ENCODE measurements at regions not wholly inside any gene's neighbourhood (a gene's known extent, or its start where the extent isn't known, plus 50 kb on each side); places are given as distances from the start of the nearest gene placed in this dataset.
"Not testable (repeated sequence)": the region's sequence is repeated elsewhere in the genome, so short reads cannot be mapped to it uniquely, and the experiment has no call there.

DNA sequence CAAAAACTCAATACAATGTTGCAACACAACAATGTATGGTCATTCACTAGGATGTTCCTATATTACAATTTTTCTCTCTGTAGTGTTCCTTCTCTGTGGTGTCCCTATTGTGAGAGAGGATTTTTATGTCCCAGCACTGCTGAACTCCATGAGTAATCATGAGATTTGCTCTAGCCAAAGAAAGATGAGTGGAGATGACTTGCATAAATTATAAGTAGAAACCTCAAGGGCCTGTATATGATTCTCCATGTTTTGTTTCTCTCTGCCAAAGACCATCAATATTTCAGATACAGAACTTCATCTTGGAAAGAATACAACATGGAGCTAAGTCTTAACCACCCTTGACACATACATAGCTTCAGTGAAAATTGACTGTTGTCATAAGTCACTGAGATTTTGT is 579.1 kb downstream of the TMTC2 start:
- no peaks in the 10 kb centered on the region for H3K27me3 Mint-ChIP-seq
- H3K36me3 Mint-ChIP-seq (ENCODE audit: low read depth): no peaks in the 10 kb centered on the region
- no peaks in the 10 kb centered on the region for H3K4me1 Mint-ChIP-seq
- H3K4me3 Mint-ChIP-seq: no peak overlapping the region
- ATAC-seq: no peak
- no peak overlapping the region for H3K27ac Mint-ChIP-seq
- peaks cover 7% of the 10 kb centered on the region for H3K9me3 Mint-ChIP-seq
- DNase-seq: no peak

DNA sequence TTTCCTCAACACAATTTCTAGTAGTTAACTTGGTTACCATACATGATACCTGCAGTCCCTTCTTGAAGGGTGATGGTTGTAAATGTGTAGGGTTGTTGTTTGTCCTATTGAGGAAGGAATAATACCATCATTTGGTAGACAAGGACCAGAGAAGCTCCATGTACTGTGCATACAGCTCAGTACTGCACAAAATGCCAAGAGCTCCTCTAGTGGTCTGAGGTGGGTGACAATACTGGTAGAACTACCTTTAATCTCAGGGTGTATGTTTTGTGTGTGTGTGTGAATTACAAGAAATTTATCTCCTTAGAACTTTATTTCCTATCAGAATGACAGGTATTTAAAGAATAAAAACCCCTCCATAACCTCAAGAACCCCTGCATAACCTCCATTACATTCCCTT is 575.3 kb downstream of the TMTC2 start:
- no peaks in the 10 kb centered on the region for H3K36me3 Mint-ChIP-seq (ENCODE audit: low read depth)
- no peak overlapping the region for H3K4me3 Mint-ChIP-seq
- no peak overlapping the region for H3K27ac Mint-ChIP-seq
- no peak for ATAC-seq
- H3K4me1 Mint-ChIP-seq: no peaks in the 10 kb centered on the region
- no peaks in the 10 kb centered on the region for H3K9me3 Mint-ChIP-seq
- DNase-seq: no peak
- H3K27me3 Mint-ChIP-seq: no peaks in the 10 kb centered on the region

DNA sequence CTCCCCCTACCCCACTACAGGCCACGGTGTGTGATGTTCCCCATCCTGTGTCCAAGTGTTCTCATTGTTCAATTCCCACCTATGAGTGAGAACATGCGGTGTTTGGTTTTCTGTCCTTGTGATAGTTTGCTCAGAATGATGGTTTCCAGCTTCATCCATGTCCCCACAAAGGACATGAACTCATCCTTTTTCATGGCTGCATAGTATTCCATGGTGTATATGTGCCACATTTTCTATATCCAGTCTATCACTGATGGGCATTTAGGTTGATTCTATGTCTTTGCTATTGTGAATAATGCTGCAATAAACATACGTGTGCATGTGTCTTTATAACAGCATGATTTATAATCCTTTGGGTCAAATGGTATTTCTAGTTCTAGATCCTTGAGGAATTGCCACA is 573.4 kb downstream of the TMTC2 start:
- H3K27me3 Mint-ChIP-seq; H3K4me3 Mint-ChIP-seq; H3K27ac Mint-ChIP-seq; H3K9me3 Mint-ChIP-seq; DNase-seq; H3K4me1 Mint-ChIP-seq; ATAC-seq; H3K36me3 Mint-ChIP-seq (ENCODE audit: low read depth): not testable (repeated sequence)

DNA sequence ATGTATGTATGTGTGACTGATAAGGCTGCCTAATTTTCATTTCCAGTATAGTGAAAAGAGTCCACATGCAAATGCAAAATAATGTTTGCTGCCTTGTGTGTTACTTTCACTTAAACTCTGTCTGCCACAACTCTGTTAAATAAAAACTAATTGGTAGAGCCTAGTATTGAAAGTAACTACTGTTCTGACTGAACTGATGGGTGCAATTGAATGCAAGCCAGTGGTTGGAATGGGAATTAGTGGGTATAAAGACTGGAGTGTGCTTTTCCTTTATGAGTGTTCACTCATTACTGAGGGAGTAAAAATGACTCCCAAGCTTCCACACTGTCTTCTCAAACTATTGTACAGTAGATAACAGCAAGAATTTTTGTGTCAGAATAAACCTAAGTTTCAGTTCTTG is 571.0 kb downstream of the TMTC2 start:
- Mint-ChIP-seq H3K9me3 (no peaks in the 10 kb centered on the region), H3K4me3 (no peak overlapping the region), H3K27me3 (no peaks in the 10 kb centered on the region), H3K36me3 (ENCODE audit: low read depth) (no peaks in the 10 kb centered on the region), H3K4me1 (no peaks in the 10 kb centered on the region), H3K27ac (no peak overlapping the region)
- DNase-seq (no peak), ATAC-seq (no peak)

DNA sequence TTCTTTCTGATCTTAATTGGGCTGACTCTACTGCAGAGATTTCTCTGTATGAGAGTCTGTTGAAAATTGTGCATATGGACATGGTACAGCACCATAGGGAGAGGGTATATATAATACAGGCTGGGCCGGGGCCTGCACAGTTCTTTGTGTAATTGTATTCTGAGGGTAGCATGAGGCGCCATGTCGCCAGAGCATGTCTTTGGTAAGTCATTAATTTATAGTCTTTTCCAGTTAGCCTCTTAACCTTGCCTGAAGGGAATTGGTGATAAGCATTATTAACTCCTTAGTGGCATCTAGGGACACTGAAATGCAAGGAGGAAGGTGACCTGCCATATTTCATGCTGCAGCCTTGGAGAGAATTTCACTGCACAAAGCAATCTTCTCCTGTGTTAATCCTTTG is 569.9 kb downstream of the TMTC2 start:
- H3K36me3 Mint-ChIP-seq (ENCODE audit: low read depth): no peaks in the 10 kb centered on the region
- no peak overlapping the region for H3K27ac Mint-ChIP-seq
- H3K4me3 Mint-ChIP-seq: no peak overlapping the region
- no peaks in the 10 kb centered on the region for H3K4me1 Mint-ChIP-seq
- no peak for ATAC-seq
- no peaks in the 10 kb centered on the region for H3K27me3 Mint-ChIP-seq
- no peaks in the 10 kb centered on the region for H3K9me3 Mint-ChIP-seq
- no peak for DNase-seq

DNA sequence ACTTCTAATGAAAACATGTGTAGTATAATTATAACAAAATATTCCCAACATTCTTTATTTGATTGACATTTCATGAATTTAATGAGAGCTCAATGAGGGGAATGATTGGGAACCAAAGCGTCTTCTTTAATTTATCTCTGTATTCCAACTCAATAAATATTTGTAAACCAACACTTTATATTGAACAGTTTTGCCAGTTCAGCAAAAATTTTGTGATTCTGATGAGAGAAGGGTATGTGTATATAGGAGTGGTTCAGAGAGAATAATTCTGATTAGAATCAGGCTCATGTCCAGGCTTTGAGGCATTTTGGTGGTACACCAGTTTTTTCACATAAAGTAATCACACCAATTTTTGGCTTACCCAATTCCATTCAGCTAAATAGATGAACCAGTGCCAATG is 564.2 kb downstream of the TMTC2 start:
- H3K9me3 Mint-ChIP-seq: no peaks in the 10 kb centered on the region

DNA sequence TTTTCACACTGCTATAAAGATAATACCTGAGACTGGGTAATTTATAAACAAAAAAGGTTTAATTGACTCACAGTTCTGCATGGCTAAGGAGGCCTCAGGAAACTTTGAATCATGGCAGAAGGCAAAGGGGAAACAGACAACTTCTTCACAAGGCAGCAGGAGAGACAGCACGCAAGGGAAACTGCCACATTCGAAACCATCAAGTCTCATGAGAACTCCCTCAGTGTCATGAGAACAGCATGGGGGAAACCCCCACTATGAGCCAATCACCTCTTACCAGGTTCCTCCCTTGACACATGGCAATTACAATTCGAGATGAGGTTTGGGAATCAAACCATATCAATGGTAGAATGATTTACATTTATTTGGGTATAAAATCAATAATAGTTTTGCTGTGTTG is 558.5 kb downstream of the TMTC2 start:
- Mint-ChIP-seq H3K36me3 (ENCODE audit: low read depth) (no peaks in the 10 kb centered on the region), H3K27ac (no peak overlapping the region), H3K9me3 (no peaks in the 10 kb centered on the region), H3K4me3 (no peak overlapping the region), H3K27me3 (no peaks in the 10 kb centered on the region), H3K4me1 (no peaks in the 10 kb centered on the region)
- no peak for DNase-seq
- ATAC-seq: no peak

More for the DNA sequence above, 564.2 kb downstream of the TMTC2 start:
- Mint-ChIP-seq H3K27me3 (no peaks in the 10 kb centered on the region), H3K27ac (no peak overlapping the region), H3K4me1 (no peaks in the 10 kb centered on the region), H3K36me3 (ENCODE audit: low read depth) (no peaks in the 10 kb centered on the region), H3K4me3 (no peak overlapping the region)
- ATAC-seq: no peak
- no peak for DNase-seq

DNA sequence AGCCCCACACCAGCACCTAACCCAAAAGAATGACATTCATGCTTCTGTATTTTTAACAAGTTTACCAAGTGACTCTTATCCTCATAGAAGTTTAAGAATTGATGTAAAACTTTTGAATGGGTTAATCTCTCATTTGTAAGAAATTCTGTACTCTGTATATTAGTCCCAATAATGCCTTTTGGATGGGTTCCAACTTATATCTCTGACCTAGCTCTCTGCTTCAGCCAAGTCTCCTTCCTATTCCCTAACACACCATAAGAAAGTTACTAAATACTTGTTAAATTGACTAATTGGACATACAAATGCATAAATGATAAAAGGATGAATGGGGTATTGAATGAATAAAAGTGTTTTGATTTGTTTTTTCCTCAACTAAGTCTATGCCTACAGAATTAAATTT is 557.3 kb downstream of the TMTC2 start:
- H3K4me3 Mint-ChIP-seq: no peak overlapping the region
- H3K4me1 Mint-ChIP-seq: no peaks in the 10 kb centered on the region
- DNase-seq (no peak), ATAC-seq (no peak)
- no peaks in the 10 kb centered on the region for H3K9me3 Mint-ChIP-seq
- H3K27ac Mint-ChIP-seq: no peak overlapping the region
- H3K27me3 Mint-ChIP-seq: no peaks in the 10 kb centered on the region
- H3K36me3 Mint-ChIP-seq (ENCODE audit: low read depth): no peaks in the 10 kb centered on the region

DNA sequence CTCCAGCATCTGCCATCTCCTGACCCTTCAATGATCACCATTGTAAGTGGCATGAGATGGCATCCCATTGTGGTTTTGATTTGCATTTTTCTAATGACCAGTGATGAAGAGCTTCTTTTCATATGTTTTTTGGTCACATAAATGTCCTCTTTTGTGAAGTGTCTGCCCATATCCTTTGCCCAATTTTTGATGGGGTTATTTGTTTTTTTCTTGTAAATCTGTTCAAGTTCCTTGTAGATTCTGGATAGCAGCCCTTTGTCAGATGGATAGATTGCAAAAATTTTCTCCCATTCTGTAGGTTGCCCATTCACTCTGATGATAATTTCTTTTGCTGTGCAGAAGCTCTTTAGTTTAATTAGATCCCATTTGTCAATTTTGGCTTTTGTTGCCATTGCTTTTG is 547.3 kb downstream of the TMTC2 start:
- ATAC-seq; H3K36me3 Mint-ChIP-seq (ENCODE audit: low read depth); H3K4me3 Mint-ChIP-seq; H3K9me3 Mint-ChIP-seq; H3K27ac Mint-ChIP-seq; H3K4me1 Mint-ChIP-seq; DNase-seq; H3K27me3 Mint-ChIP-seq: not testable (repeated sequence)

DNA sequence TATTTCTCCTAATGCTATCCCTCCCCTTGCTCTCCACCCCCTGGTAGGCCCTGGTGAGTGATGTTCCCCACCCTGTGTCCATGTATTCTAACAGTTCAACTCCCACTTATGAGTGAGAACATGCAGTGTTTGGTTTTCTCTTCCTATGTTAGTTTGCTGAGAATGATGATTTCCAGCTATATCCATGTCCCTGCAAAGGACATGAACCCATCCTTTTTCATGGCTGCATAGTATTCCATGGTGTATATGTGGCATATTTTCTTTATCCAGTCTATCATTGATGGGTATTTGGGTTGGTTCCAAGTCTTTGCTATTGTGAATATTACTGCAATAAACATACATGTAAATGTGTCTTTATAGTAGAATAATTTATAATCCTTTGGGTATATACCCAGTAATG is 540.3 kb downstream of the TMTC2 start:
- ATAC-seq; H3K36me3 Mint-ChIP-seq (ENCODE audit: low read depth); H3K4me3 Mint-ChIP-seq; H3K27ac Mint-ChIP-seq; DNase-seq; H3K27me3 Mint-ChIP-seq; H3K9me3 Mint-ChIP-seq; H3K4me1 Mint-ChIP-seq: not testable (repeated sequence)

DNA sequence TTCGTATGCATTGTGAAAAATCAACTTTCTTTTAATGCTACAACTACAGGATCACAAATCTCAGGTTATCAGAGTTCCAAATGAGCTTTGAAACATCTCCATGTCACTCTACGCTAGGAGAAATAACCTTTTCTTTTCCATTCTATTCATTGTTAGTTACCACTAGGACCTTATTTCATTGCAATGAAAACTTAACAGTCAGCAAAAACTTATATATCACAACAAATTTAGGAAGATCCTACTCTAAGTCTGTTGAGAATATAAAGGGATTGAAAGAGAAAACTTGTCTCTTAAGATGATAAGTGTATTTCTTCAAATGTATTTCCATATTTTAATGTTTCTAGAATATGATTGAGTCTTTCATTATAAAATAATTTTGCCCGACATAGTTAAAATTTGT is 539.1 kb downstream of the TMTC2 start:
- H3K36me3 Mint-ChIP-seq (ENCODE audit: low read depth): no peaks in the 10 kb centered on the region
- ATAC-seq (no peak), DNase-seq (no peak)
- no peak overlapping the region for H3K4me3 Mint-ChIP-seq
- no peak overlapping the region for H3K27ac Mint-ChIP-seq
- no peaks in the 10 kb centered on the region for H3K9me3 Mint-ChIP-seq
- no peaks in the 10 kb centered on the region for H3K4me1 Mint-ChIP-seq
- H3K27me3 Mint-ChIP-seq: no peaks in the 10 kb centered on the region

DNA sequence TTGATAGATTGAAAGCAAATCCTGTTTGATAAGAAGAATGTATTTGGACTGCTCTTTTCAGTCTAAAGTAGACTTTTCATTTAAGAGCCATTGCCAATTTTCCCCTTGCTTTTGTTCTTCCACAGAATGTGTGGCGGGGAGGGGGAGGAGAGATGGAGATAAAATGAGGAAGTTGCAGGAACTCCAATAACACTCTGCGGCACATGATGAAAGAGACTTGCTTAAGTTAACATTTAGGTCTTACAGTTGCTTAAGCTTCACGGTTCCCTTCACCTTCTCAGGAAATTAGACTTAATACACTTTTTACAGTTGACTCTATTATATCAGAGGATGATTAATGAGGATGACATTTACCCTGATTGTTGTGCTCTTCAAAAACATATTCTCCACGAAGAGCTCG is 537.3 kb downstream of the TMTC2 start:
- H3K27me3 Mint-ChIP-seq: no peaks in the 10 kb centered on the region
- no peak overlapping the region for H3K4me3 Mint-ChIP-seq
- no peak for ATAC-seq
- DNase-seq: no peak
- no peaks in the 10 kb centered on the region for H3K36me3 Mint-ChIP-seq (ENCODE audit: low read depth)
- H3K9me3 Mint-ChIP-seq: no peaks in the 10 kb centered on the region
- no peak overlapping the region for H3K27ac Mint-ChIP-seq
- H3K4me1 Mint-ChIP-seq: no peaks in the 10 kb centered on the region

DNA sequence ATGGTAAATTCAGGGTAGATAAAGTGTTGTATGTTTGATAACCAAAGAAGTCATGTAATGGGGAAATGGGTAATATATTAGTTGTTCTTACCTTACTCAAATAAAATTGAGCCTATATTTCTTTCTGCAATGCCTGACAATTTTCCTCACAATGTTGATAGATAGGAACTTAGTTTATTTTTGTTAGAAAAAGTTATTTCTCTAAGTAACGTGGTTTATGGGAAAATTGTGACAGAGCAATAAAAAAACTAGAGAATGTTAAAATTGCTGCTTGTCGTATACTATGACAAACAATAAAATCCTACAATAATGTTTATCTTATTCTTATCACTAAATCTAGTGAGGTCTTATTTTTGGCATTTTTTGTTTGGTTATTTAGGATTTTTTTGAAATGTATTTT is 534.1 kb downstream of the TMTC2 start:
- ATAC-seq (no peak), DNase-seq (no peak)
- no peaks in the 10 kb centered on the region for H3K9me3 Mint-ChIP-seq
- H3K27ac Mint-ChIP-seq: no peak overlapping the region
- no peaks in the 10 kb centered on the region for H3K36me3 Mint-ChIP-seq (ENCODE audit: low read depth)
- no peaks in the 10 kb centered on the region for H3K27me3 Mint-ChIP-seq
- no peaks in the 10 kb centered on the region for H3K4me1 Mint-ChIP-seq
- H3K4me3 Mint-ChIP-seq: no peak overlapping the region

DNA sequence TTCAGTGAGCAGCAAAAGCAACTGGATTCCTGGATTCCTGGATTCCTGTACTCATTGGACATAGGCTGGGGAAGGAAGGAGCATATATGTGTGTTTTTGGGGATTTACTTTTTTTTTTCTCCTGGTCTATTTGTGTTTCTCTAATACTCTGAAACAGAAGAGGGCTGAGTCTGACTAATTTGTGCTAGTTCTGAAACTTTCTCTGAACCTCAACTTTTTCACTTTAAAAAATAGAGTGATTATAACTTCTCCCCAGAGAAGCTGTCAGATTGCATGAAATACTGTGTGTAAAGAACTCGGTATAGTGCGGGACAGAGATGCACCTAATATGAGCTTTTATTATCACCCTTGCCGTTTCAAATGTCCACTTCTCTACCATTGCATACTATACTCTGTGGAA is 529.5 kb downstream of the TMTC2 start:
- Mint-ChIP-seq H3K27me3 (no peaks in the 10 kb centered on the region), H3K4me1 (no peaks in the 10 kb centered on the region), H3K4me3 (no peak overlapping the region), H3K36me3 (ENCODE audit: low read depth) (no peaks in the 10 kb centered on the region), H3K9me3 (no peaks in the 10 kb centered on the region), H3K27ac (no peak overlapping the region)
- DNase-seq: no peak
- no peak for ATAC-seq

DNA sequence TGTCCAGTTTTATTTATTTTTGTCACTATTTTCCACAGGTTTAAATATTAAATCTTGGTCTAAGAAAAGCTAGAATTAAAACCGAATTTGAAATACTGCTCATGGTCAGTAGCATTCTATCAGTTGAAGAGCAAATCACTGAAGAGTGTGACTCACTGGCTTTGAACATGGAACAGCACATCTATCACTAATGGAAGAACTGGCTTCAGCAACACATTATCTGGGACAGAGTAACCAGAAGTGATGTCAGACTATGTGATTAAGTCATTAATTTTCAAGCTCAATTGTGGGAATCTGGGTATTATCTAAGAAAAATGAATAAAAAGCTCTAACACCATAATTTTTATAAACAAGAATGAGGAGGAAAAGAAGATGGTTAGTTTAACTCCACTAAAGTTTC is 527.5 kb downstream of the TMTC2 start:
- no peak overlapping the region for H3K4me3 Mint-ChIP-seq
- no peak for ATAC-seq
- no peaks in the 10 kb centered on the region for H3K4me1 Mint-ChIP-seq
- H3K36me3 Mint-ChIP-seq (ENCODE audit: low read depth): no peaks in the 10 kb centered on the region
- H3K27me3 Mint-ChIP-seq: no peaks in the 10 kb centered on the region
- DNase-seq: no peak
- H3K27ac Mint-ChIP-seq: no peak overlapping the region
- H3K9me3 Mint-ChIP-seq: no peaks in the 10 kb centered on the region

DNA sequence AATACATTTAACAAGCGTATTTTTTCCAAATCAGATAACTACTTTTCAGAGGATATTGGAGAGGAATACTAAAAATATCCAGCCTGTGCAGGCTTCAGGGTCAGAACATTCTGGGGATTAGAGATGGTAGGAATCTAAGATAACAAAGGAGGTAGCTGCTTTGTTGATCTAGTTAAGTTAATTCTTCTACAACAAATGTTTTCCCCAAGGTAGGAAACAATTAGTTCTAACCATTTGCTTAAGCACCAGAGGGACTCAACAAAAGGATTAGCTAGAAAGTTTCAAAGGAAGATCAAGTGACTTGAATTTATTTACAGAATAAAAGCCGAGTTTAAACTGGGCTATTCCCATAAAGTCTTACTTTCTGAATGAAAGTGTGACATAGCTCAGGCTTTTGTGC is 524.2 kb downstream of the TMTC2 start:
- ATAC-seq (no peak), DNase-seq (no peak)
- Mint-ChIP-seq H3K9me3 (no peaks in the 10 kb centered on the region), H3K27me3 (no peaks in the 10 kb centered on the region), H3K36me3 (ENCODE audit: low read depth) (no peaks in the 10 kb centered on the region), H3K4me3 (no peak overlapping the region), H3K27ac (no peak overlapping the region), H3K4me1 (no peaks in the 10 kb centered on the region)
